K562 (cell line): ENCODE measurements at regions not wholly inside any gene's neighbourhood (a gene's known extent, or its start where the extent isn't known, plus 50 kb on each side); places are given as distances from the start of the nearest gene placed in this dataset.

Experiments
- ATAC-seq: fragments of 200-7000 bp; cut with Tn5 transposase; 3 replicates; pipeline ENCODE4 v1.9.1; 2020; ENCODE audit warnings: moderate library complexity
- BruUV-seq: library from RNA; stranded (reverse); fragments of 400-500 nt; replicated peaks from 2 replicates; lab custom pipeline; 2021; lab: Mats Ljungman, UMichigan
- CTCF ChIA-PET: fragments of 300-600 bp; formaldehyde crosslinking; extraction: SDS; loops from one replicate; lab custom pipeline; 2021; ENCODE audit warnings: low intra/inter-chr PET ratio; lab: Yijun Ruan, JAX
- POLR2A ChIA-PET: fragments of 300-600, 350-650 bp; sonication (Branson Sonifier 250); formaldehyde crosslinking; extraction: SDS; loops from one replicate; lab custom pipeline; 2021; ENCODE audit warnings: antibody characterized with exemption, inconsistent platforms; lab: Yijun Ruan, JAX
- DNase-seq, 4 experiments: peaks; one replicate each; pipeline versions ENCODE4 v3.0.0 to v3.0.0-alpha.2; 2011 to 2018; ENCODE audit warnings: low spot score in 3 of 4, mixed read lengths in 3 of 4; ENCODE audit errors: extremely low read depth in 1 of 4
- FAIRE-seq: peaks from 2 replicates; lab custom pipeline; 2011; peaks lifted over from hg19 to GRCh38; lab: Jason Lieb, UNC
- H2AFZ ChIP-seq: 2 replicates; pipeline ENCODE4 v1.6.0; 2011; ENCODE audit warnings: low read depth, low read length, control low read depth, inconsistent platforms
- H3K27ac ChIP-seq: fragments of 200-600 bp; 3 replicates; pipeline ENCODE4 v1.8.0; 2011; ENCODE audit warnings: low read depth, mild to moderate bottlenecking, control low read depth, inconsistent platforms, low read length, moderate library complexity, mixed read lengths; ENCODE audit errors: extremely low read depth
- H3K27me3 ChIP-seq, 2 experiments: fragments of 300-600 bp in 1 of 2; 2 replicates in 1 of 2; 3 replicates in 1 of 2; pipeline versions ENCODE4 v1.6.0 to v1.8.0; 2011; ENCODE audit warnings: inconsistent platforms in 2 of 2, low read length in 2 of 2, mild to moderate bottlenecking in 1 of 2, mixed read lengths in 1 of 2, moderate library complexity in 1 of 2; ENCODE audit not compliant: control insufficient read depth in 2 of 2, insufficient read depth in 2 of 2
- H3K36me3 ChIP-seq: fragments of 300-600 bp; 3 replicates; pipeline ENCODE4 v1.8.0; 2011; ENCODE audit warnings: mild to moderate bottlenecking, low read length, inconsistent platforms; ENCODE audit not compliant: control insufficient read depth, insufficient read depth
- H3K4me1 ChIP-seq, 2 experiments: fragments of 200-600 bp in 1 of 2; replicated peaks in 1 of 2; 2 replicates in 1 of 2; 3 replicates in 1 of 2; pipeline versions ENCODE4 v1.5.1 to v1.8.0; 2011; ENCODE audit warnings: inconsistent platforms in 2 of 2, low read length in 2 of 2, mild to moderate bottlenecking in 1 of 2, mixed read lengths in 1 of 2, moderate library complexity in 1 of 2; ENCODE audit not compliant: control insufficient read depth in 2 of 2, insufficient read depth in 2 of 2
- H3K4me2 ChIP-seq: 2 replicates; pipeline ENCODE4 v1.6.1; 2011; ENCODE audit warnings: low read length, control low read depth, inconsistent platforms, mixed read lengths; ENCODE audit not compliant: insufficient read depth
- H3K4me3 ChIP-seq: fragments of 200-600 bp; sonication (generic), shearing (Covaris generic); 2 replicates; pipeline ENCODE4 v1.5.1; 2016; ENCODE audit warnings: control low read depth, inconsistent platforms
- H3K79me2 ChIP-seq: fragments of 200-600 bp; 3 replicates; pipeline ENCODE4 v1.8.0; 2011; ENCODE audit warnings: low read length, inconsistent platforms; ENCODE audit not compliant: control insufficient read depth, insufficient read depth
- H3K9ac ChIP-seq, 2 experiments: 2 replicates each; pipeline versions ENCODE4 v1.6.0 to v1.6.1; 2011; ENCODE audit warnings: low read depth in 2 of 2, low read length in 2 of 2, control low read depth in 1 of 2, inconsistent platforms in 1 of 2, mild to moderate bottlenecking in 1 of 2, mixed read lengths in 1 of 2; ENCODE audit not compliant: insufficient read depth in 1 of 2
- H3K9me1 ChIP-seq: one replicate; pipeline ENCODE4 v1.6.0; 2011; ENCODE audit warnings: inconsistent platforms, mild to moderate bottlenecking, low read length, moderate library complexity; ENCODE audit not compliant: control insufficient read depth, insufficient read depth
- H3K9me3 ChIP-seq: replicated peaks from 2 replicates; pipeline ENCODE4 v1.5.1; 2011; ENCODE audit warnings: low read depth, low read length, inconsistent platforms; ENCODE audit not compliant: control insufficient read depth, insufficient read depth
- H4K20me1 ChIP-seq: replicated peaks from 2 replicates; pipeline ENCODE4 v1.6.1; 2011; ENCODE audit warnings: low read length, inconsistent platforms, mixed read lengths; ENCODE audit not compliant: control insufficient read depth, insufficient read depth
- HDGF ChIP-seq: fragments of 450-650 bp; IDR thresholded peaks from 2 replicates; pipeline ENCODE4 v1.6.1; 2016
- HNRNPUL1 ChIP-seq: fragments of 200-400 bp; formaldehyde crosslinking; IDR thresholded peaks from 2 replicates; pipeline ENCODE4 v1.6.1; 2017; ENCODE audit warnings: low read length
- OTX1 ChIP-seq: fragments of 450-650 bp; formaldehyde crosslinking; IDR thresholded peaks from 2 replicates; pipeline ENCODE4 v1.4.0; 2022; ENCODE audit warnings: mild to moderate bottlenecking
- SAFB2 ChIP-seq: fragments of 200-400 bp; formaldehyde crosslinking; IDR thresholded peaks from 2 replicates; pipeline ENCODE4 v1.6.1; 2018; ENCODE audit warnings: borderline replicate concordance, low read length, low read depth, moderate library complexity; ENCODE audit not compliant: severe bottlenecking
- SMARCB1 ChIP-seq: IDR thresholded peaks from 2 replicates; pipeline ENCODE4 v1.6.1; 2011; ENCODE audit warnings: improper control_type of control experiment, low read depth; ENCODE audit not compliant: insufficient read length
- WGBS: fragments of 100-300 bp; shearing (Covaris generic); methylation state at CpG from one replicate; pipeline ENCODE4 v1.1.6; 2016; ENCODE audit warnings: low coverage, mixed read lengths; ENCODE audit not compliant: insufficient coverage; ENCODE audit errors: missing lambda C conversion rate; 5-methylcytosine and 5-hydroxymethylcytosine counted together
- in situ Hi-C: fragments of 300-500 bp; cut with MboI; formaldehyde crosslinking; loops from 4 replicates; pipeline ENCODE4 v1.15.0; 2018; ENCODE audit warnings: inconsistent platforms, mixed read lengths
- intact Hi-C: fragments of 100-400 bp; cut with micrococcal nuclease; formaldehyde crosslinking; loops from 2 replicates; pipeline ENCODE4 v1.14.2; 2022
- TF ChIP-seq, protein P1 (sequence below), 2 experiments: fragments of 150-350 bp in 1 of 2; IDR thresholded peaks; 2 replicates each; pipeline ENCODE4 v1.6.1; 2012 to 2016; ENCODE audit warnings: low read depth in 2 of 2, low read length in 2 of 2, mild to moderate bottlenecking in 1 of 2, moderate library complexity in 1 of 2

DNA sequence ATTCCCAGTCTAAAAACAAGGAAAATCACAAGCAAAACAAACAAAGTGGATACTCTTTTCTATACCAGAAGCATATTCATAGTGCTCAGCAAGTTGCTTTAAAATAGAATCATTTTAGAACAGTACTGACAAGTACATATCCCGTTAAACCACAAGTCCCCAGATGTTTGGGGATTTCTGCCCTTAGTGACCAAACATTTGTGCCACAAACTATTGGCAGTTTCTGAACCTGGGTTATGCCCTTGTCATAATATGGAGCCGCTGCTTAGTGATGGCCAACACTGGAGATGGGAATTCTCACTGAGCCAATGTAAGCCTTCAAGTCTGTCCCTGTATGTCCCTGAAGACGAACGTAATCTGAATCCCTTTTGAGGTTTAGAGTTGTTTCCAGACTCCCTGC lies 436.7 kb upstream of the JAG1 start:
- 0% methylated on average over 4 of the region's 4 CpGs for WGBS
- in situ Hi-C loops = no loop called here

More for the DNA sequence above, 436.7 kb upstream of the JAG1 start:
- intact Hi-C loops = no loop called here
- Histone ChIP-seq H2AFZ (no peak overlapping the region), H3K9me1 (no peaks in the 10 kb centered on the region), H3K4me3 (no peak overlapping the region), H3K27me3 (no peaks in the 10 kb centered on the region), H3K4me2 (no peak overlapping the region), H3K4me1 (no peaks in the 10 kb centered on the region), H3K36me3 (no peaks in the 10 kb centered on the region), H3K9me3 (no peaks in the 10 kb centered on the region), H3K9ac (no peak overlapping the region), H3K27ac (no peak overlapping the region), H4K20me1 (no peaks in the 10 kb centered on the region), H3K79me2 (no peaks in the 10 kb centered on the region)
- TF ChIP-seq, protein P1, sequence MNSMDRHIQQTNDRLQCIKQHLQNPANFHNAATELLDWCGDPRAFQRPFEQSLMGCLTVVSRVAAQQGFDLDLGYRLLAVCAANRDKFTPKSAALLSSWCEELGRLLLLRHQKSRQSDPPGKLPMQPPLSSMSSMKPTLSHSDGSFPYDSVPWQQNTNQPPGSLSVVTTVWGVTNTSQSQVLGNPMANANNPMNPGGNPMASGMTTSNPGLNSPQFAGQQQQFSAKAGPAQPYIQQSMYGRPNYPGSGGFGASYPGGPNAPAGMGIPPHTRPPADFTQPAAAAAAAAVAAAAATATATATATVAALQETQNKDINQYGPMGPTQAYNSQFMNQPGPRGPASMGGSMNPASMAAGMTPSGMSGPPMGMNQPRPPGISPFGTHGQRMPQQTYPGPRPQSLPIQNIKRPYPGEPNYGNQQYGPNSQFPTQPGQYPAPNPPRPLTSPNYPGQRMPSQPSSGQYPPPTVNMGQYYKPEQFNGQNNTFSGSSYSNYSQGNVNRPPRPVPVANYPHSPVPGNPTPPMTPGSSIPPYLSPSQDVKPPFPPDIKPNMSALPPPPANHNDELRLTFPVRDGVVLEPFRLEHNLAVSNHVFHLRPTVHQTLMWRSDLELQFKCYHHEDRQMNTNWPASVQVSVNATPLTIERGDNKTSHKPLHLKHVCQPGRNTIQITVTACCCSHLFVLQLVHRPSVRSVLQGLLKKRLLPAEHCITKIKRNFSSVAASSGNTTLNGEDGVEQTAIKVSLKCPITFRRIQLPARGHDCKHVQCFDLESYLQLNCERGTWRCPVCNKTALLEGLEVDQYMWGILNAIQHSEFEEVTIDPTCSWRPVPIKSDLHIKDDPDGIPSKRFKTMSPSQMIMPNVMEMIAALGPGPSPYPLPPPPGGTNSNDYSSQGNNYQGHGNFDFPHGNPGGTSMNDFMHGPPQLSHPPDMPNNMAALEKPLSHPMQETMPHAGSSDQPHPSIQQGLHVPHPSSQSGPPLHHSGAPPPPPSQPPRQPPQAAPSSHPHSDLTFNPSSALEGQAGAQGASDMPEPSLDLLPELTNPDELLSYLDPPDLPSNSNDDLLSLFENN (IDR thresholded peaks at IDR 0.05; ENCODE audit: low read depth in 2 of 2, low read length in 2 of 2) = no peak
- TF ChIP-seq HDGF = no peak
- TF ChIP-seq HNRNPUL1 = no peak
- TF ChIP-seq SAFB2 = no peak
- TF ChIP-seq OTX1 (CRISPR knock-in tag) = no peak
- no peak for TF ChIP-seq SMARCB1
- ATAC-seq (no peak), FAIRE-seq (no peak), DNase-seq (no peak)
- BruUV-seq = no TSS peak
- ChIA-PET CTCF (no interaction called here), POLR2A (interaction anchor here (0.7 kb wide), 1 partner anchor 636 kb away, joined by 3 read pairs; no protein-coding TSS in a partner anchor)
